NCI-H446 treated with DMSO at 0.1 percent for 48 hours (cell line): ENCODE measurements at regions not wholly inside any gene's neighbourhood (a gene's known extent, or its start where the extent isn't known, plus 50 kb on each side); places are given as distances from the start of the nearest gene placed in this dataset.

Experiments used
- DNase-seq: peaks from one replicate; lab custom pipeline; 2025; lab: John Stamatoyannopoulos, UW

GRCh38 chr13:26932465-26932864 is 171.9 kb upstream of the GPR12 start:
- DNase-seq, result no peak

GRCh38 chr13:26929971-26930730 is 169.6 kb upstream of the GPR12 start:
- peak; percentile 45 for DNase-seq

- no peak for DNase-seq
These were observed 166.9 kb upstream of the GPR12 start for GRCh38 chr13:26927511-26927910.

- no peak for DNase-seq
These were observed 165.8 kb upstream of the GPR12 start for GRCh38 chr13:26926371-26926770.

- no peak for DNase-seq
These were observed 163.4 kb upstream of the GPR12 start for GRCh38 chr13:26923824-26924605.

GRCh38 chr13:26921918-26922317 is 161.3 kb upstream of the GPR12 start:
- DNase-seq, result no peak

GRCh38 chr13:26920614-26921355 is 160.2 kb upstream of the GPR12 start:
- no peak for DNase-seq

- no peak for DNase-seq
These were observed 159.1 kb upstream of the GPR12 start for GRCh38 chr13:26919732-26920131.

GRCh38 chr13:26919311-26919710 is 158.7 kb upstream of the GPR12 start:
- DNase-seq, result no peak

- no peak for DNase-seq
These were observed 154.0 kb upstream of the GPR12 start for GRCh38 chr13:26914624-26915023.

- no peak for DNase-seq
These were observed 153.6 kb upstream of the GPR12 start for GRCh38 chr13:26914148-26914547.

- no peak for DNase-seq
These were observed 150.3 kb upstream of the GPR12 start for GRCh38 chr13:26910754-26911465.

GRCh38 chr13:26909477-26909876 is 148.9 kb upstream of the GPR12 start:
- DNase-seq, result no peak

GRCh38 chr13:26908126-26908525 is 147.5 kb upstream of the GPR12 start:
- DNase-seq, result no peak

GRCh38 chr13:26899202-26899601 is 138.6 kb upstream of the GPR12 start:
- DNase-seq, result no peak

GRCh38 chr13:26897706-26898550 is 137.3 kb upstream of the GPR12 start:
- DNase-seq, result no peak

GRCh38 chr13:26896986-26897668 is 136.5 kb upstream of the GPR12 start:
- DNase-seq, result no peak

- DNase-seq, result no peak
These were observed 135.4 kb upstream of the GPR12 start for GRCh38 chr13:26895808-26896466.

GRCh38 chr13:26895081-26895807 is 134.7 kb upstream of the GPR12 start:
- DNase-seq, result no peak
